ENCODE measurements at regions not wholly inside any gene's neighbourhood (a gene's known extent, or its start where the extent isn't known, plus 50 kb on each side); places are given as distances from the start of the nearest gene placed in this dataset.

DNA sequence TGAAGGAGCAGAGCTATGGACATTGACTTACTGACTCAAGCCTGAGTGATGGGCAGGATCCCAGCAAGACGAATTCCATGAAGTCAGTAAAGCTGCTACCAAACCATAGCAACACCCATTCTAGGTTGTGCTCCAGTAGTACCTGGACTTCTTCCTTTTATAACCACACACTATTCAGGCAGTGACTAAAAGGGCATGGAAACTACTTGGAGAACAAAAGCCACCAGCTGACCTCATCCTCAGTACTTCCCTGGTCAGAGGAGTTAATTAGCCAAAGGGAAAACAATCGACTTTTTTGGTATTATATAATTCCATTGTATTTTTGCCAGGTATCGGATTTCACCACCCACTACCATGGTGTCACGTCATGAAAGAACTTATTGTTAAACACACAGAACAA lies 237.1 kb downstream of the TTC32 start:
- DNase-seq (ENCODE audit: extremely low read depth, low read depth) = no peak

DNA sequence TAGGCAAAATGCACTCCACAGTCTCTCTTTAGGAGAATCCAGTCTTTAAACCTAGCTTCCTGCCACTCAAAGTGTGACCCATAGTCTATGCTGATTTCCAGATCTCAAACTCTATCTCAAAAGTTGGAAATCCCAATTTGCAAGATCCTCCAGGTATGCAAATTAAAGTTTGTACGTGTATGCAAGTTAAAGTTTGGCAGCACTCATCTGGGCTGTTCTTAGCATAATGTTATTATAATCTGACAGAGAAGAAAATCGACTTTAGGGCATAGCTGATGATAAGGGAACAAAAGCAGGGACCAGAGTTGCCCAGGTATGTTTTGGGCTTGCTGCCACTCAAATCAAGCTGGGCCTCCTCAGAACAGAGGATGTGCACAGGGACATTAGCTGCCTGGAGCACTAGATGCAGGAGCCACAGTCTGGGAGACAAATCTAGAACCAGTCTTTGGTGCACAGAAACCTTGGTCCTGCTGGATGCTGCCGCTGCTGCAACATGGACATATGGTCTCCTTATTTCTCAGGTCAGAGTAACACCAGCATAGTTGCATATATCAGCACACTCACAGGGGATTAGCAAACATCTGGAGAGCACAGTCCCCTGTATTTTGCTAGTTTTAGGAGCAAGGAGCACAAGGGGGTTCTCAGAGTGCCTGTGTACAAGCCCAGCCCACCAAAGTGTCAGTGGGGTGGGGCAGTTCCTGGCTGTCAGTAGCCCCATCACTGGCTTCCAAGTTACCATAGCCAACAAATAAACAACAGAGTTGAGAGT lies 242.6 kb downstream of the TTC32 start:
- DNase-seq (ENCODE audit: extremely low read depth, low read depth) = no peak

DNA sequence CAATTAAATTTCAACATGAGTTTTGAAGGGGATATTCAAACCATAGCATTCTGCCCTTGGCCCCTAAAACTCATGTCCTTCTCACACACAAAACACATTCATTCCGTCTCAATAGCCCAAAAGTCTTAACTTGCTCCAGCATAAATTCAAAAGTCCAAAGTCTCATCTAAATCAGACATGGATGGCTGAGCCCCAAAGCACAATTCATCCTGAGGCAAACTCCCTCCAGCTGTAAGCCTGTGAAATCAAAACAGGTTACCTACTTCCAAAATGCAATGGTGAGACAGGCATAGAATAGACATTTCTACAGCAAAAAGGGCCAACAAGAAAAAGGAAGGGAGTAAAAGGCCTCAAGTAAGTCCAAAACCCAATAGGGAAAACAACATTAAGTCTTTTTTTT lies 245.8 kb downstream of the TTC32 start:
- no peak for DNase-seq (ENCODE audit: extremely low read depth, low read depth)

DNA sequence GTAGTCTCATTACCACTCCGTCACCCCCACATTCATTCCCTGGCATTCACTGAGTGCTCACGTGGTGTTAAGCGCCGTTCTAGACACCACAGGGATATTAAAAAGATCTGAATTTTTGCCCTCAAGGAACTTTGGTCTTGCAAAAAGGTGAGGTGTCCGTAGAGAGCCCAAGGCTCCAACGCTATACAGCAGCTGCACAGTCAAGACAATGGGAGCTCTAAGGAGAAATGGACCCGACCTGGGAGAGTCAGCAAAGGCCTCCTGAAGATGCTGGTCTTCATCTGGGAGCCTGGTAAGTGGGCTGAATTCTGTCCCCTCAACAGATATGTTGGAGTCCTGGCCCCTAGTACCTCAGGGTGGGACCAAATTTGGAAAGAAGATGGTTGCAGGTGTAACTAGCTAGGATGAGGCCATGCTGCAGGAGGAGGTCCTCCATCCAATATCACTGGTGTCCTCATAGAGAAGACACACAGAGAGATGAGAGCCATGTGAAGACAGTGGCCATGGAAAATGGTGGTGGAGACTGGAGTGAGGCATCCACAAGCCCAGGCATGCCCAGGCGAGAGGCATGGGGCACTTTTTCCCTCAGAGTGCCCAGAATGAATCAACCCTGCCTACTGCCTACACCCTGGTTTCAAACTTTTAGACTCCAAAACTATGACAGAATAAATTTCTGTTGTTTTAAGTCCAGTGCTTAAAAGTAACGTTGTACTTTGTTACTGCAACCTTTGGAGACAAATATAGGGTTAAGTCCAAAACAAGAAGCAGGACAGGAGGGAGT lies 247.3 kb downstream of the TTC32 start:
- no peak for DNase-seq (ENCODE audit: extremely low read depth, low read depth)

DNA sequence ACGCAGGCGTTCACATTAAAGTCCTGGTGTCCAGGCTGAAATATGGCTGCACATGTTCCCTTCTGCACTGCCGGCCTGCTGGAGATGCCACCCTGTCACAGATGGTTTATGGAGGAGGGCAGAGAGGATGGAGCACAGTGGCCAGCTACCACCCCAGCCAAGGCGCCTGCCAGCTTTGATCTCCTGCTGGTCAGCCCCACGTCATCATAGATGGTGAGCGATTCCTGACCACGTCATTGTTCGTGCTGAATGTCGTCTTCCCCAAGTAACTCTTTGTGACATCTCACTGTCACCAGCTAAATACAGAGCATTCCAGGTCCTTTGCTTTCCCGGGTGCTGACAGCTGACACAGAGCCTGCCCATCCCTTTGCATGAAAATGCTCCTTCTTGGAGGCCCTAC lies 248.3 kb downstream of the TTC32 start:
- DNase-seq (ENCODE audit: extremely low read depth, low read depth) = no peak

DNA sequence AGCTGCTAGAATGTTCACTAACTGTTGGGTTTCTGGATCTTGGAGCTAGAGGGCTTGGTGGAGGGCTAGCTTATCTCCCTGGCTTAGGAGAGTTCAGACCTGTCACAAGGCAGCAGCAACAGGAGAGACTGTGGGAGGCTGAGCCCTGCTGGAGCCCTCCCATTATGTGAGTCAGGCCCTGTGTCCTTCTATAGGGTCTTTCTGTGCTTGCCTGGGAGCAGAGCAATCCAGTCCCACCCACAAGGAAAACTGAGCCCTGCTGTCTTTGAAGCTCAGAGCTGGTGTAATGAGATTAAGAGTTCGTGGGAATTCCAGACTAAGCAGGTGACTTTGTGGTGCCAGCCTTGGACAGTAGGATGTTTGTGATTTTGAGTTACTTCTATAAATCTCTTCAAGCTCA lies 249.0 kb downstream of the TTC32 start:
- no peak for DNase-seq (ENCODE audit: extremely low read depth, low read depth)

DNA sequence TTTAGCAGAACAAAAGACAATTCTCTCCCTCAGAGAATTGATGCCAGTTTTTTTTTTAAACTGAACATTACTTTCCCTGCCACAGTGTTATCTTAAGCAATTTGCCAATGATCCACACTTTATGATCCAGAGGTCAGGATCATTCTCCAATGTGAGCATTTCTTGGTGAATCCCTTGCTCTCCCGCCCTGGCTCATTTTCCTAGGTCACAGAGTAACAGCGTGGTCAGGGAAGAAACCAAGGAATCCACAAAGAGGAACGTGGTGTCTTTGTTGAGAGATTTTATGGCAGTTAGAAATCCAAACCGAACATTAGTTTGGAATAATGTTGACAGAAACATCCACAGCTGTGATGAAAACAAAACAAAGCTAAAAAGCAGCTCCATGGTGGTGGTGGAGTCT lies 250.3 kb downstream of the TTC32 start:
- no peak for DNase-seq (ENCODE audit: extremely low read depth, low read depth)

DNA sequence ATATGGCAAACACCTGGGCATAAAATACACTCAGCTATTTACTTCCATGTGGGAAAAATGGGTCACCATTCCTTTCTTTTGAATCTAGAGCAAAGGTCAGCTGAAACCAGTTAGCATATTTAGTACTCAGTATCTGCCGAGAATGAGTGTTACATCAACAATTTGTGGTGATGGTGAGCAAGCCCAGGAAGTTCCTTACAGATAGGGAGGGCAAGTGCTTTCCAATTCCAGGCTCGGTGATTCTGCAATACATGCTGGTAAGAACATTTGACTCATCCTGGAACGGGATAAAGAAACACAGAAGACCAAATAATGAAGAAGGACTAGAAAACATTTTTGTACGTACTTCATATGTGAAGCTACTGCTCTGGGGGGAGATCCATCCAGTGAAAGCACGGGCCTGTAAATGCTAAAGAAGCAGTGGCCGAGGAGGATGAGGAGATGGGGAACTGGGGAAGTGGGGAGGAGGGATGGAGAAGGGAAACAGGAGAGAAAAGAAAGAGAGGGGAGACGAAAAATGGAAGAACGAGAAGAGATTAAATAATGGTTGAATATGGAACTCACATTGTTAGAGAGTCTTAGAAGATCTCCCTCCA lies 251.9 kb downstream of the TTC32 start:
- DNase-seq (ENCODE audit: extremely low read depth, low read depth) = no peak

DNA sequence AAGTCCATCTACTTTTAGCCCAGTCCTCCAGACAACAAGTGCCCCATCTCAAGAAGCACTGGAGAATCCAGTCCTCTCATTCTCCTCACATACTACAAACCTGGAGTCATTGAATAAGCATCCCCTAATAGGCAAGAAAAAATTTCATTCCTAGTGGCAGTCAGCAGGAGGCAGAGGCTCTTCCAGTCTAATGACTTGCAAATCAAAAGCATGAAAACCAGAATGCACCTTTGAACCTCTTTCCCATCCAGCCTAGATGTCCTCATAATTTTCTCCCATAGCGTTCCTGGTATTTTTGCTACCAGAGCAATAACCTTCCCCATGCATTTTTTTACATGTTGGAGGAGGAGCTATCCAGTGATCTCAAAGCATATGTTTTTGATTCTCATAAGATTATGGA lies 252.6 kb downstream of the TTC32 start:
- DNase-seq (ENCODE audit: extremely low read depth, low read depth) = no peak

DNA sequence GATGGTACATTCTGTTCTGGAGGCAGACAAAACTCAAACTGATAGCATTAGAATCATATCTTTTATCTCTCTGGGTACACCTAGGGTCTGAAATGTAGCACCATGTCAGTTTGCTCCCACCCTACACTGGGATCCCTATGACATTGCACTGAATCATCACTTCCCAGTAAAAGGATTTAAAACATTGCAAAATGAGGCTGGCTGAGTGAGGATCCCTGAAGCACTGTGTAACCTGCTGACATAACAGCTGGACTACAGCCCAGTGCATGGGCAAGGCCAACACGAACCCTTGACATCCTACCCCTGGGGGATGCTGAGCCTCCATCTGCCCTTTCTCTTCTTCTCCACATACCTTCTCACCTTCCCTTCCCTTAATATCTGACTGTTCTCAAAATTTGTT lies 253.2 kb downstream of the TTC32 start:
- DNase-seq (ENCODE audit: extremely low read depth, low read depth) = no peak

DNA sequence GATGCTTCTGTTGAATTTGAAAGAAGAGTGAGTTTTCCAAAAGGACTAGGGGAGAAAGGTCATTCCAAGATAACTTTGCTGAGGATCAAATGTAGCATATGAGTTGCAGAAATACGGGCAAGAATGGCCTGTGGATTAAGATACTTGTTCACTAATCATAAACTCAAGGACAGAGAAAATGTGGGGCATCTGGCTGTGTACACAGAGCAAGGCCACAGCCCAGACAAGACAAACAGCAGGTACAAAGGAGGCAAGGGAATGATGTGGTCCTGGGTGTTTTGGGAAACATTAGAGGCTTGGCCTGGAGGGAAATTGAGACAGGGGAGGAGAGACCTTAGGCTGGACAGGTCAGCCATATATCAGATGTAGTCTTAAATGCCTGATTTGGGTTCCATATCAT lies 254.8 kb downstream of the TTC32 start:
- DNase-seq (ENCODE audit: extremely low read depth, low read depth) = no peak

DNA sequence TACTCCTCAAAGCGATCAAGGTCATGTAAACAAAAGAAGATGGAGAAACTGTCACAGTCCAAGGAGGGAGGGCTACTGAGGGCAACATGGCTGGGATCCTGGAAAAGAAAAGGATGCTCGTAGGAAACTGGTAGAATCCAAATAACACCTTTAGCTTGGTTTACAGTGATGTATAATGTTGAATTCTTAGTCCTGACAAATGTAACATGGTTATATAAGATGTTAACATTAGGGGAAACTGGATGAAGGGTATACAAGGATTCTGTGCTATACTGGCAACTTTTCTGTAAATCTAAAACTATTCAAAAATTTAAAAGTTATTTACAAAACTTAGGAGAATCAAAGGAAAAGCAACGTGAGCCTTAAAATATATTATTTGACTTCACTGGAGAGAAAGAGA lies 257.0 kb downstream of the TTC32 start:
- no peak for DNase-seq (ENCODE audit: extremely low read depth, low read depth)

DNA sequence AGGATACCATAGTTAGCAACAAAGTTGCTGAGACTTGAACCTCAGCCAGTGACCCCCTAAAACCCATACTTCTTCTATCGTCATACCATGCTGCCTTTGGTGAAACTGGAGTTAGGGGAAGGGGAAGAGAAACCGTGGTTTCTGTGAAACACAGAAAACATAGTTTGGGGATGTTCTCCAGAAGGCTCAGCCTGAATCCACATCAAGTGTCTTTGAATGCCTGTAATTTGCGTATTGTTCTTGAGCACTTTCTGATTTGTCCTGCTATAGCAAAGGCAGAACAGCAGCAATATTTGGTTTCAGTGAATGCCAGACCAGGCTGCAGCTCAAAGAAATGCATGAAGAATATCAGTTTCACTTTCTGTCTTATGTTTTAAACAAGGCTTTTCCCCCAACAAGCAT lies 258.7 kb downstream of the TTC32 start:
- no peak for DNase-seq (ENCODE audit: extremely low read depth, low read depth)

DNA sequence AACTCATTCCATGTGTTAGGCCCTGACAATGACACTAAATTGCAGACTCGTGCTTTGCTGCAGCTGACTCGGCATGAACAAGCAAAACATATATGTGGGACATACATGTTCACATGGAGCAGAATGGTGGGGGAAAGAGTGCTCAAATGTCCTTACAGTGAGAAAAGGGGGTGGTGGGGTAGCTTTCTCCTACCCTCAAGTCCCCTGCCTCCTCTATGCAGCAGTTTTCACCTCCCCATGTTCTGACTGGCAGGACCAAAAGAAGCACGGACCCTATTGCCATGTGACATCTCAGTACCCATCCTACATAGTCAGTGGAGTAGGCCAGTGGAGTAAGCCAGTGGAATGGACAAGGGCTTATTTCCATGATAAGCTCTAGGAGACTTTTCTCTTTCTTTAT lies 259.3 kb downstream of the TTC32 start:
- DNase-seq (ENCODE audit: extremely low read depth, low read depth) = no peak

DNA sequence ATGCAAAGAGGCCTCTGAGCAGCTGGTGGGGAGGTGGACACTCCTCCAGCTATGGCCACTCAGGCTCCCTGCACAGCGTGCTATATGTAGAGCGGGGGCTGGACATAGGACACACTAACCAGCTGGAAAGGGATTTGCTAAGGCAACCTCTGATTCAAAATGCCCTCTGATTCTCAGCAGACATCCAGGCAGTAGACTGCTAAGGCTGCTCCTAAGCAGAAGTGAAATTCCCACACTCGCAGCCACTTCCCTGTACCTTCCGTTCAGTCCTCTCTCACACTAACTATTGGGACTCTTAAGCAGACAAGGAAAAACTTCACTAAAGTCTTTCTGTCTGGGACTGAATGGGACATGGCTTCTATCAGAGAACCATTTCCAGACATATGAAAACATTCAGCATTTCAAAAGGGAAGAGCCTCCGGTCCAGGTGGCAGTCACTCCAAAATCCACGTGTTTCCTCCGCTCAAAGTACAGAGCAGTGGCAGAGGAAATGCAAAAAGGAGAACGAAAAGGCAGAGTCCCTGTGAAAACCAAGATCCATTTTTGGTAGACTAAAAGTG lies 265.8 kb downstream of the TTC32 start:
- DNase-seq (ENCODE audit: extremely low read depth, low read depth) = no peak

DNA sequence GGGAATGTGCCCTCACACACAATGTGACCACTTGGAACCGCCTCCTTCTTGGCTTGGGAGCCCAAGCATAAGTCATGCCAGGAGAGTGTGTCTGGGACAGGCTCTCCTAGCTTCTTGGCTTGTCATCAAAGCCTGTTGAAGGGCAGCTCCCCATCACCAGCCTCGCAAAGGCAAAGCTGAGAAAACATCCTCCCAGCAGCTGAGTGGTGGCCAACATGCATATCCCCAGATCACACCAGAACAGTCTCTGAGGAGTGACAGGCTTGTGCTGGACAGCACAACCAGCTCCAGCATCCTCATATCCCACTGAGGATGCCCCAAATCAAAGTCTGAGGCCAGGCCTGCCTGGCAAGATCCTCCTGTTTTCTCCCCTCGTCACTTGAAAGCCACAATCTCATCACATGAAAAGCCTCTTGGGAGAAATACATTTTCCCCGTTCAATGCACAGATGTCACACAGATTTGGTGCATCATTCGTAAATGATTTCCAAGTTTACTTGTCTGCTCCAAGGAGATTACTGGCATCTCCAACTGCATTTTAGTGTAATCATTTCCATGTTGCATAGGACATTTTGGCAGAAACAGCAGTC lies 269.3 kb downstream of the TTC32 start:
- DNase-seq (ENCODE audit: extremely low read depth, low read depth) = no peak

DNA sequence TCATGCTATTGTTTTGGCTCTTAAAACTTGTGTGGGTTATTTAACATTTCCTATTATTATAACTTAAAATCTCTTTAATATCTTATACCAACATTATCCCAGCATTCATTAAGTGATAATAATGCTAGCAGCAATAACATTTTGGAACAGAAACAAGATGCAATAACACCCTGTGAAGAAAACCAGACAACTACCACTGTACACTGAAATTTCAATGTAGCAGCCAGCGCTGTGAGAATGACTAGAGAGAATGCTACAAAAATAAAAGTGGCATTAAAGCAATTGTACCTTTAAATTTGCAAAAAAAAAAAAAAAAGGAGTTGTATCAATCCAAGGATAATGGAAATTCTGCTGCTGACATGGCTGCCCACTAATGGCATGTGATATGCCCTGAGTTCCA lies 269.9 kb downstream of the TTC32 start:
- no peak for DNase-seq (ENCODE audit: extremely low read depth, low read depth)

DNA sequence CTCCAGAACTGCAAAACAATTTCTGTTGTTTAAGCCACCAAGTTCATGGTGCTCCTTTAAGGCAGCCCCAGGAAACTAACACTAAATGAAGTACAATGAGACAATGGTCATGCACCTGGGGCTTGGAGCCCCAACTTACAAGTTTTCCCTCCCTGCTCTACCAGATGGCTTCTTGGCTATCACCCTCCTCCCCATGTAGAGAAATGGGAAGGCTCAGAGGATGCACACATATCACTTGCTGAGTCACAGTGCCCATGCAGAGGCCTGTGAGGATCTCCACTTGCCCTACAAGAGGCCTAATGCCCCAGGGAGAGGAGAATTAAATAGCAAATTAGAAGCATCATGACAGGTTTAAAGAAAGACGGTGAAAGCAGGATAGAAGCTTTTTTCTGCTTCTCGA lies 270.9 kb downstream of the TTC32 start:
- DNase-seq (ENCODE audit: extremely low read depth, low read depth) = no peak

DNA sequence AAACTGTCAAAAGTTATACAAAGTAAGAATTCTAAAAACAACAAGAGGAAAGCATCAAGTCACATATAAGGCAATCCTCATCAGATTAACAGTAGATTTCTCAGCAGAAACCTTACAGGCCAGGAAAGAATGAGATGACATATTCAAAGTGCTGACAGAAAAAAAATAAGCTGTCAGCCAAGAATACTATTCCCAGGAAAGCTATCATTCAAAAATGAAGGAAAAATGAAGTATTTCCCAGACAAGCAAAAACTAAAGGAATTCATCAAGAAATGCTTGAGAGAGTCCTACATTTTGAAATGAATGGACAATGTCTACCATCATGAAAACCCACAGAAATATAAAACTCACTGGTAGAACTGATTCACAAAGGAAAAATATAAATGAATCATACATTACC lies 268.9 kb upstream of the OSR1 start:
- no peak for DNase-seq (ENCODE audit: extremely low read depth, low read depth)

DNA sequence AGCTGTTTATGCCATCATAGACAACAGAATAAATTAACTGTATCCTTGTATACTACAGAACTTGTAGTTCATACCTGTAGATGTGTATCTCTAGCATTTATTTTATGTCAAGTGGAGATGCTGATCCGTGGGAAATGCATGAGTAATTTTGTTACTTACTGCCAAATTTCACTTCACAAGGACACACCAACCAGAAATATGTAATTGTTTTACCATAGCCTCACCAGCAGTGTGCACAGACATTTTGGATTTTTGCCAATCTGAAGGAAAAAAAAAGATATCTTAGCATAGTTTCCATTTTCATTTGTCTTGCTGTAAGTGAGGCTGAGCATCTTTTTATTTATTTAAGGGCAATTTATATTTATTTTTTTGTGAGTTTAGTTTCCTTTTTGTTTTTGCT lies 265.1 kb upstream of the OSR1 start:
- no peak for DNase-seq (ENCODE audit: extremely low read depth, low read depth)

DNA sequence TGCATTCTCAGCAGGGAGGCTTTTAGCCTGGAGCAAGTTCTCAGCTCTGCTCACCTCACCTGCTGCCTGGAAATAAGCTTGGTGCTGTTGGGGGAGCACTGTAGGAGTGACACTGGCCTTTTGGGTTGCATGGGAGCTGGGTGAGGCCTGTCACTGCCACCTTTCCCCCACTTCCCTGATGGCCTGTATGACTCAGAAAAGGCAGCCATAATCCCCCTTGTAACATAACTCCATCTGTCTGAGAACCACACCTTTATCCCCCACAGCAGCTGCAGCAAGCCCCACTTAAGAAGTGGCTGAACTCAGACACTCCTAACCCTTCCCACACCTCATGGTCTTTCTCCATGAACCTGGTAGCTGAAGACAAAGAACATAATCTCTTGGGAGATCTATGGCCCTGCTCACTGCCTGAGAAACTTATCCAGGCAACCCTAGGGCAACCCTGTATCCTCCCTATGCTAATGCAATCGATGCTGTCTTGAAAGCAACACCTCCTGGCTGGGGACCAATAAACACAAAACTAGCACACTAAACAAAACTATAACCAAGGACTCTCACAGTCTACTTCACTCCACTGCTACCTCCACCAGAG lies 258.9 kb upstream of the OSR1 start:
- no peak for DNase-seq (ENCODE audit: extremely low read depth, low read depth)

Measured in NCI-H460 (cell line).